IMR-90 (cell line): ENCODE measurements at regions not wholly inside any gene's neighbourhood (a gene's known extent, or its start where the extent isn't known, plus 50 kb on each side); places are given as distances from the start of the nearest gene placed in this dataset.

Experiments used
- ATAC-seq: fragments of 200-7000 bp; cut with Tn5 transposase; 2 replicates; pipeline ENCODE4 v1.9.1; 2020; ENCODE audit warnings: low read depth, mild to moderate bottlenecking, moderate library complexity
- BruUV-seq: library from RNA; stranded (reverse); fragments of 400-500 nt; replicated peaks from 2 replicates; lab custom pipeline; 2021; lab: Mats Ljungman, UMichigan
- CTCF ChIA-PET: fragments of 300-600 bp; formaldehyde crosslinking; extraction: SDS; loops from one replicate; lab custom pipeline; 2021; ENCODE audit warnings: antibody characterized with exemption; lab: Yijun Ruan, JAX
- POLR2A ChIA-PET: fragments of 300-600 bp; sonication (Branson Sonifier 250); formaldehyde crosslinking; loops from one replicate; lab custom pipeline; 2022; ENCODE audit warnings: antibody characterized with exemption; ENCODE audit not compliant: unreplicated experiment; lab: Charles Lee
- DNase-seq: peaks from one replicate; pipeline ENCODE4 v3.0.0; 2013
- H2AFZ ChIP-seq: replicated peaks from 2 replicates; pipeline ENCODE3; 2013; ENCODE audit warnings: low read length, mild to moderate bottlenecking; ENCODE audit not compliant: poor library complexity
- H2AK5ac ChIP-seq: 2 replicates; pipeline ENCODE4 v1.6.1; 2013; ENCODE audit warnings: low read depth, low read length, inconsistent platforms
- H2AK9ac ChIP-seq: replicated peaks from 2 replicates; pipeline ENCODE3; 2013; ENCODE audit warnings: mild to moderate bottlenecking, low read depth, low read length, moderate library complexity; ENCODE audit not compliant: poor library complexity
- H2BK120ac ChIP-seq: 2 replicates; pipeline ENCODE4 v1.6.1; 2013; ENCODE audit warnings: low read depth, low read length, inconsistent platforms
- H2BK15ac ChIP-seq: 3 replicates; pipeline ENCODE4 v1.6.1; 2013; ENCODE audit warnings: low read depth, low read length, inconsistent platforms
- H2BK20ac ChIP-seq: 2 replicates; pipeline ENCODE4 v1.6.1; 2013; ENCODE audit warnings: low read depth, mild to moderate bottlenecking, inconsistent platforms, low read length, moderate library complexity
- H2BK5ac ChIP-seq: 2 replicates; pipeline ENCODE4 v1.6.1; 2013; ENCODE audit warnings: mild to moderate bottlenecking, low read depth, low read length, inconsistent platforms; ENCODE audit not compliant: poor library complexity, severe bottlenecking
- H3K14ac ChIP-seq: replicated peaks from 2 replicates; pipeline ENCODE4 v1.6.1; 2013; ENCODE audit warnings: low read depth, low read length, inconsistent platforms
- H3K18ac ChIP-seq: 2 replicates; pipeline ENCODE4 v1.6.1; 2013; ENCODE audit warnings: low read depth, low read length, control low read depth
- H3K23ac ChIP-seq: 2 replicates; pipeline ENCODE4 v1.6.1; 2013; ENCODE audit warnings: low read depth, low read length, inconsistent platforms
- H3K27ac ChIP-seq: 2 replicates; pipeline ENCODE4 v1.5.1; 2013; ENCODE audit warnings: mild to moderate bottlenecking, control low read depth, low read length; ENCODE audit not compliant: insufficient read depth
- H3K27me3 ChIP-seq: 2 replicates; pipeline ENCODE4 v1.6.1; 2013; ENCODE audit warnings: low read length; ENCODE audit not compliant: control insufficient read depth, insufficient read depth
- H3K36me3 ChIP-seq: 2 replicates; pipeline ENCODE4 v1.6.1; 2013; ENCODE audit warnings: low read length, mixed read lengths; ENCODE audit not compliant: control insufficient read depth, insufficient read depth
- H3K4ac ChIP-seq: 2 replicates; pipeline ENCODE4 v1.6.1; 2013; ENCODE audit warnings: low read depth, low read length, inconsistent platforms
- H3K4me1 ChIP-seq: 2 replicates; pipeline ENCODE4 v1.6.1; 2013; ENCODE audit warnings: low read length, mixed read lengths; ENCODE audit not compliant: control insufficient read depth, insufficient read depth
- H3K4me2 ChIP-seq: 2 replicates; pipeline ENCODE4 v1.6.1; 2013; ENCODE audit warnings: low read depth, mild to moderate bottlenecking, control low read depth, low read length, moderate library complexity
- H3K4me3 ChIP-seq: 2 replicates; pipeline ENCODE4 v1.5.1; 2013; ENCODE audit warnings: low read depth, mild to moderate bottlenecking, control low read depth, low read length, moderate library complexity; ENCODE audit not compliant: insufficient read depth
- H3K56ac ChIP-seq: 2 replicates; pipeline ENCODE4 v1.6.1; 2013; ENCODE audit warnings: low read length, inconsistent platforms; ENCODE audit not compliant: insufficient read depth; ENCODE audit errors: extremely low read depth
- H3K79me1 ChIP-seq, 2 experiments: 2 replicates each; pipeline ENCODE4 v1.6.1; 2013; ENCODE audit warnings: low read length in 2 of 2, inconsistent platforms in 1 of 2, low read depth in 1 of 2
- H3K9ac ChIP-seq: 2 replicates; pipeline ENCODE4 v1.6.1; 2013; ENCODE audit warnings: low read depth, low read length, control low read depth
- H3K9me1 ChIP-seq: 2 replicates; pipeline ENCODE4 v1.6.1; 2013; ENCODE audit warnings: low read length, inconsistent platforms; ENCODE audit not compliant: insufficient read depth
- H3K9me3 ChIP-seq: 2 replicates; pipeline ENCODE4 v1.6.1; 2013; ENCODE audit warnings: low read length; ENCODE audit not compliant: control insufficient read depth, insufficient read depth
- H4K20me1 ChIP-seq: 2 replicates; pipeline ENCODE4 v1.6.1; 2013; ENCODE audit warnings: low read length, inconsistent platforms; ENCODE audit not compliant: insufficient read depth
- H4K5ac ChIP-seq: 2 replicates; pipeline ENCODE4 v1.6.1; 2013; ENCODE audit warnings: mild to moderate bottlenecking, low read depth, low read length, control low read depth
- H4K8ac ChIP-seq, 2 experiments: 2 replicates each; pipeline ENCODE4 v1.6.1; 2013; ENCODE audit warnings: low read depth in 2 of 2, low read length in 2 of 2, control low read depth in 1 of 2, inconsistent platforms in 1 of 2
- H4K91ac ChIP-seq: 2 replicates; pipeline ENCODE4 v1.6.1; 2013; ENCODE audit warnings: low read depth, low read length, inconsistent platforms; ENCODE audit not compliant: insufficient read depth
- CEBPB ChIP-seq: IDR thresholded peaks from 2 replicates; pipeline ENCODE4 v1.6.1; 2012; ENCODE audit warnings: low read depth, low read length, improper control_type of control experiment
- CTCF ChIP-seq: conservative IDR thresholded peaks from 2 replicates; pipeline ENCODE4 v1.5.1; 2012; ENCODE audit warnings: mild to moderate bottlenecking, low read depth, low read length, improper control_type of control experiment
- WGBS, 2 experiments: methylation state at CpG; one replicate each; pipeline versions ENCODE4 v1.1.5 to v1.1.7; 2013; ENCODE audit warnings: missing lambda C conversion rate in 2 of 2; ENCODE audit not compliant: insufficient read length in 1 of 2; ENCODE audit errors: extremely low coverage in 2 of 2; 5-methylcytosine and 5-hydroxymethylcytosine counted together
- dilution Hi-C: fragments of 300-500 bp; cut with HindIII; formaldehyde crosslinking; loops from one replicate; pipeline ENCODE4 v1.14.3; 2018; ENCODE audit warnings: low sequenced_read_pairs; ENCODE audit not compliant: unreplicated experiment
- in situ Hi-C: fragments of 300-500 bp; cut with MboI; formaldehyde crosslinking; loops from 3 replicates; pipeline ENCODE4 v1.14.3; 2019; ENCODE audit warnings: low sequenced_read_pairs, inconsistent platforms, mixed read lengths
- intact Hi-C: fragments of 100-400 bp; cut with micrococcal nuclease; formaldehyde crosslinking; loops from 2 replicates; pipeline ENCODE4 v1.10.0; 2022

- Histone ChIP-seq H4K5ac (peak overlapping the region; percentile 75; the same call in 1 of the 2 replicates), H3K9me3 (no peaks in the 10 kb centered on the region), H2BK15ac (peak overlapping the region; percentile 92; the same call in 2 of the 3 replicates), H2AK5ac (peak overlapping the region; percentile 66; the same call in 1 of the 2 replicates), H3K9ac (no peak overlapping the region), H3K27ac (peak overlapping the region; percentile 86), H3K18ac (peak overlapping the region; percentile 90), H2BK5ac (peak overlapping the region; percentile 69), H3K14ac (no peak overlapping the region), H3K23ac (no peak overlapping the region), H2AFZ (no peak overlapping the region), H3K36me3 (no peaks in the 10 kb centered on the region), H4K8ac (peak overlapping the region; percentile 57 to 59; a peak in 3 of 4 replicates), H4K91ac (peak overlapping the region; percentile 38; the same call in 1 of the 2 replicates), H2AK9ac (no peak overlapping the region), H3K56ac (no peak overlapping the region), H2BK120ac (peak overlapping the region; percentile 45; the same call in 1 of the 2 replicates), H4K20me1 (no peaks in the 10 kb centered on the region), H3K27me3 (no peaks in the 10 kb centered on the region), H3K4me2 (peak overlapping the region; percentile 64), H3K4ac (peak overlapping the region; percentile 68), H3K9me1 (peaks cover 2% of the 10 kb centered on the region; the same call in 1 of the 2 replicates), H2BK20ac (peak overlapping the region; percentile 85), H3K4me3 (no peak overlapping the region), H3K79me1 (no peaks in the 10 kb centered on the region), H3K4me1 (peaks cover 11% of the 10 kb centered on the region)
- intact Hi-C loops (no loop called here), in situ Hi-C loops (no loop called here), dilution Hi-C loops (no loop called here)
- WGBS, 2 experiments = no CpG with 5 or more reads among the region's 2 CpGs
- DNase-seq (peak; percentile 67), ATAC-seq (peak; percentile 93)
- POLR2A ChIA-PET = no interaction called here
- BruUV-seq = no TSS peak
- TF ChIP-seq CEBPB (peak; percentile 67), CTCF (no peak)
- CTCF ChIA-PET = interaction anchor here (0.9 kb wide), 1 partner anchor 11 kb away, joined by 3 read pairs; no protein-coding TSS in a partner anchor
Observed at GRCh38 chr6:113344969-113345368, 512.2 kb upstream of the MARCKS start.
